Stomach (tissue), 4 donors: ENCODE measurements at regions not wholly inside any gene's neighbourhood (a gene's known extent, or its start where the extent isn't known, plus 50 kb on each side); places are given as distances from the start of the nearest gene placed in this dataset.

Source experiments
- EP300 ChIP-seq: sonication (generic); formaldehyde crosslinking; IDR thresholded peaks from one replicate; pipeline ENCODE4 v1.6.1; 2017; ENCODE audit warnings: antibody characterized with exemption
- POLR2A ChIP-seq, 4 donors: fragments of 450-650 bp; IDR thresholded peaks; one replicate each; pipeline ENCODE4 v1.6.1; 2016; ENCODE audit warnings: antibody characterized with exemption in 4 of 4, control low read depth in 2 of 4, mild to moderate bottlenecking in 1 of 4, moderate library complexity in 1 of 4
- POLR2AphosphoS5 ChIP-seq, 3 donors: sonication (generic); formaldehyde crosslinking; IDR thresholded peaks; one replicate each; pipeline ENCODE4 v1.6.1; 2016; ENCODE audit warnings: antibody characterized with exemption in 3 of 3
- TF ChIP-seq, protein P1 (sequence below), 7 experiments: fragments of 450-650 bp in 4 of 7; fragments of 200-600 bp in 3 of 7; sonication (generic) in 3 of 7; IDR thresholded peaks; one replicate each; pipeline ENCODE4 v1.5.1; 2016 to 2019; ENCODE audit warnings: antibody characterized with exemption in 7 of 7, control low read depth in 2 of 7, mild to moderate bottlenecking in 1 of 7

DNA sequence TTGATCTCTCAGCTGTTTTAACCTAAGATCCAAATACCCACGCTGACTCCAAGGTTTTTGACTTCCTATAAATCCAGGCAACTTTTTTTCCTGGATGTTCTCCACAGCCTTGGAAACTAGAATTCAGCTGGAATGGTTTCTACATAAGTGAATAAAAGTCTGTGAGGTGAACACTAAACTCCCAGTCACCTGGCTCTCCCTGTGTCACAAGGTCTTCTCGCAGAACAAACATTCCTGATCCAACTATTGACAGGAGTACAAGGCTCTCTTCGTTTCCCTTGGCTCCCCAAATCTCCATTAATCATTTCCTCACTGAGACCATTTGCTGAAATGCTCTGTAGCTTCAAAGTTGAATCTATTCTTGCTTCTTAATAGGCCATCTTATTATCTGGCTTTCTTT is 265.7 kb downstream of the ADGRG6 start:
- TF ChIP-seq, protein P1, sequence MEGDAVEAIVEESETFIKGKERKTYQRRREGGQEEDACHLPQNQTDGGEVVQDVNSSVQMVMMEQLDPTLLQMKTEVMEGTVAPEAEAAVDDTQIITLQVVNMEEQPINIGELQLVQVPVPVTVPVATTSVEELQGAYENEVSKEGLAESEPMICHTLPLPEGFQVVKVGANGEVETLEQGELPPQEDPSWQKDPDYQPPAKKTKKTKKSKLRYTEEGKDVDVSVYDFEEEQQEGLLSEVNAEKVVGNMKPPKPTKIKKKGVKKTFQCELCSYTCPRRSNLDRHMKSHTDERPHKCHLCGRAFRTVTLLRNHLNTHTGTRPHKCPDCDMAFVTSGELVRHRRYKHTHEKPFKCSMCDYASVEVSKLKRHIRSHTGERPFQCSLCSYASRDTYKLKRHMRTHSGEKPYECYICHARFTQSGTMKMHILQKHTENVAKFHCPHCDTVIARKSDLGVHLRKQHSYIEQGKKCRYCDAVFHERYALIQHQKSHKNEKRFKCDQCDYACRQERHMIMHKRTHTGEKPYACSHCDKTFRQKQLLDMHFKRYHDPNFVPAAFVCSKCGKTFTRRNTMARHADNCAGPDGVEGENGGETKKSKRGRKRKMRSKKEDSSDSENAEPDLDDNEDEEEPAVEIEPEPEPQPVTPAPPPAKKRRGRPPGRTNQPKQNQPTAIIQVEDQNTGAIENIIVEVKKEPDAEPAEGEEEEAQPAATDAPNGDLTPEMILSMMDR (IDR thresholded peaks at IDR 0.05) = no peak
- TF ChIP-seq EP300 = no peak
- TF ChIP-seq POLR2AphosphoS5 (IDR thresholded peaks at IDR 0.05) = no peak
- no peak for TF ChIP-seq POLR2A (IDR thresholded peaks at IDR 0.05)
